SK-N-MC (cell line): ENCODE measurements at regions not wholly inside any gene's neighbourhood (a gene's known extent, or its start where the extent isn't known, plus 50 kb on each side); places are given as distances from the start of the nearest gene placed in this dataset.

Experiments
- EZH2 ChIP-seq: fragments of 200-600 bp; sonication (generic); IDR thresholded peaks from one replicate; pipeline ENCODE4 v1.6.1; 2017; ENCODE audit warnings: antibody characterized with exemption
- FOXP2 ChIP-seq: optimal IDR thresholded peaks from 2 replicates; pipeline ENCODE3; 2011; ENCODE audit warnings: mild to moderate bottlenecking, moderate library complexity; ENCODE audit not compliant: insufficient read depth; ENCODE audit errors: extremely low read length, control extremely low read depth
- POLR2AphosphoS5 ChIP-seq: IDR thresholded peaks from 2 replicates; pipeline ENCODE4 v1.6.1; 2012; ENCODE audit warnings: mild to moderate bottlenecking, low read depth, low read length, borderline replicate concordance

GRCh38 chr4:97104666-97105065 lies 1038.6 kb downstream of the STPG2 start:
- TF ChIP-seq POLR2AphosphoS5 (no peak), EZH2 (no peak), FOXP2 (no peak)
